ENCODE measurements at regions not wholly inside any gene's neighbourhood (a gene's known extent, or its start where the extent isn't known, plus 50 kb on each side); places are given as distances from the start of the nearest gene placed in this dataset.

DNA sequence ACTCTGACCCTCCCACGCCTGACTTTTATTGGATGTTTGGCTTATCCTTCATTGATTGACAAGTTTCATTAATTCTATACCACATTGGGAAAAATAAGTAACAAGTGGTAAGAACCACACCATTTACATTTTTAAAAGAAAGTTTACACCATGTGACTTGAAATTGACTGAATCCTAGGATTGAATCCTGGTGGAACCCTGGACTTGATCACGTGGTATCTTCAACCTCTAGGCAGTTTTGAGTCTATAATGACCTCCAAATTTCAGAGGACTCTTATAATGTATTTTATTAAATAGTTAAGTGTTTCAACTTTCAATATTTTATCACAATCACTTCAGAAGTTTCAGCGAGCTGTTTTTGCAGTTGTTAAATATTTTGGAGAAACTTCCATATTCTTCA lies 172.0 kb downstream of the SLC6A15 start:
- H3K27ac ChIP-seq: no peak overlapping the region
- no peak for DNase-seq (ENCODE audit: low spot score)
- no peaks in the 10 kb centered on the region for H3K36me3 ChIP-seq
- no peaks in the 10 kb centered on the region for H3K4me1 ChIP-seq
- no peaks in the 10 kb centered on the region for H3K27me3 ChIP-seq
- H2AFZ ChIP-seq (replicated peaks): no peak overlapping the region
- Mint-ChIP-seq H3K4me3 (no peak overlapping the region), H3K9me3 (no peaks in the 10 kb centered on the region), H3K4me1 (no peaks in the 10 kb centered on the region), H3K27ac (no peak overlapping the region), H3K36me3 (no peaks in the 10 kb centered on the region), H3K27me3 (ENCODE audit: insufficient read depth, low read depth) (no peaks in the 10 kb centered on the region)
- no peak overlapping the region for H3K9ac ChIP-seq
- TF ChIP-seq EZH2phosphoT487 (IDR thresholded peaks at IDR 0.05): no peak
- no peak for TF ChIP-seq CTCF (IDR thresholded peaks at IDR 0.05)
- TF ChIP-seq EZH2 (IDR thresholded peaks at IDR 0.05): no peak
- H3K9me3 ChIP-seq (ENCODE audit: low read depth): no peaks in the 10 kb centered on the region
- no peaks in the 10 kb centered on the region for H3K79me2 ChIP-seq (ENCODE audit: low read depth)
- H3F3A ChIP-seq (ENCODE audit: low read depth): no peaks in the 10 kb centered on the region
- H4K20me1 ChIP-seq (ENCODE audit: low read depth): no peaks in the 10 kb centered on the region
- H3K4me2 ChIP-seq: no peak overlapping the region
- no peak overlapping the region for H3K4me3 ChIP-seq

DNA sequence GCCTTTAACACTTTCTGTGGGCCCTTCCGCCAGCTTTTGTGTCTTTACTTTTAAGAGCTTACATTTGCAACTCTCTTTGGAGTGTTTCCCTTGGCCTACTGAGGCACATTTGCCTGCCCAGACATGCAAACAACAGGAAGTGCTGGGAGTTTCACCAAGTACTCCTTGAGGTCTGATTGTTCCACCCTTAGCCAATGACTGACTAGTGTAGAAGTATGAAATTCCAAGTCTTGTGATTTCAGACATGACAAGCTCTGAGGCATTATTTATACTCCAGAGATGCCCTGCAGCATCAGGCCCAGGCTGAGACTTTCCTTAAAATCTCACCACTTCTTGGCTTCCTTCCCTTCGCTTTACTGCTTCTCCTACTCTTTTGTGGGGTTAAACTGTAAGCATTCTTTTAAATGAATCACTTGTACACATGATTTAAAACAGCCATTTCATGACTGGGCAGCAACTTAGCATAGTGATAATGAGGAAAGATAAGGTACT lies 174.1 kb downstream of the SLC6A15 start:
- H3K4me2 ChIP-seq: no peak overlapping the region
- no peaks in the 10 kb centered on the region for H3K36me3 ChIP-seq
- no peak overlapping the region for H3K4me3 Mint-ChIP-seq
- no peaks in the 10 kb centered on the region for H3K27me3 ChIP-seq
- H3K4me3 ChIP-seq: no peak overlapping the region
- H3K4me1 ChIP-seq: no peaks in the 10 kb centered on the region
- no peak overlapping the region for H3K9ac ChIP-seq
- peak overlapping the region; percentile 70 for H2AFZ ChIP-seq (replicated peaks)
- no peaks in the 10 kb centered on the region for H3K9me3 ChIP-seq (ENCODE audit: low read depth)
- H3K27ac ChIP-seq: no peak overlapping the region
- no peak for DNase-seq (ENCODE audit: low spot score)
- no peaks in the 10 kb centered on the region for H3K9me3 Mint-ChIP-seq
- no peak for TF ChIP-seq EZH2phosphoT487 (IDR thresholded peaks at IDR 0.05)
- TF ChIP-seq CTCF (IDR thresholded peaks at IDR 0.05): no peak
- TF ChIP-seq EZH2 (IDR thresholded peaks at IDR 0.05): no peak
- no peaks in the 10 kb centered on the region for H3K36me3 Mint-ChIP-seq
- no peaks in the 10 kb centered on the region for H3F3A ChIP-seq (ENCODE audit: low read depth)
- H3K4me1 Mint-ChIP-seq: no peaks in the 10 kb centered on the region
- H3K27me3 Mint-ChIP-seq (ENCODE audit: insufficient read depth, low read depth): no peaks in the 10 kb centered on the region
- H3K27ac Mint-ChIP-seq: no peak overlapping the region
- no peaks in the 10 kb centered on the region for H4K20me1 ChIP-seq (ENCODE audit: low read depth)
- no peaks in the 10 kb centered on the region for H3K79me2 ChIP-seq (ENCODE audit: low read depth)

DNA sequence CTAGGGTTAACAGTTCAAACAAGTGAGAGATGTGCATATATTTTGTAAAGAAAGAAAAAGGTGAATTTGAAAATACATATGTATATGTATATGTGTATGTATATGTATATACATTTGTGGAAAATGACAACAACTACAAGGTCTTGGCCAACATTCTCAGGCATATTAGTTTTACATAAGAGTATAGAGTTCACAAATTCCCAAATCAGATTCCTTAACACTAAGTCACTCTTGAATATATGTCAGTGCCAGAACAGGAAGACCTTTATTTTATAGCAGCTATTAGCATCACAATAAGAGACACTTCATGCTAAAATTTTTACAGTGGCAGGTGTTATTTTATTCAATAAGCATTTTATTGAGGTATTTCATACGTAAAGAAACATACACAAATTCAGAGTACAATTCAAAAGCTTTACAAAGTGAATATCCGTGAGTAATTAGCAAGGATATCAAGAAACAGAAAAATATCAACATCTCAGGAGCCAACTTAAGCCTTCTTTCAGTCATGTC lies 179.7 kb downstream of the SLC6A15 start:
- Histone ChIP-seq H3F3A (ENCODE audit: low read depth) (no peaks in the 10 kb centered on the region), H2AFZ (replicated peaks) (no peak overlapping the region), H3K27me3 (no peaks in the 10 kb centered on the region), H3K9me3 (ENCODE audit: low read depth) (no peaks in the 10 kb centered on the region), H3K4me1 (peaks cover 8% of the 10 kb centered on the region), H3K27ac (no peak overlapping the region), H3K4me2 (no peak overlapping the region), H4K20me1 (ENCODE audit: low read depth) (no peaks in the 10 kb centered on the region), H3K4me3 (no peak overlapping the region), H3K9ac (no peak overlapping the region), H3K36me3 (no peaks in the 10 kb centered on the region), H3K79me2 (ENCODE audit: low read depth) (no peaks in the 10 kb centered on the region)
- Mint-ChIP-seq H3K36me3 (no peaks in the 10 kb centered on the region), H3K4me3 (no peak overlapping the region), H3K4me1 (peaks cover 16% of the 10 kb centered on the region), H3K27me3 (ENCODE audit: insufficient read depth, low read depth) (peaks cover 3% of the 10 kb centered on the region), H3K9me3 (no peaks in the 10 kb centered on the region), H3K27ac (no peak overlapping the region)
- DNase-seq (ENCODE audit: low spot score): no peak
- TF ChIP-seq CTCF (IDR thresholded peaks at IDR 0.05) (no peak), EZH2 (IDR thresholded peaks at IDR 0.05) (no peak), EZH2phosphoT487 (IDR thresholded peaks at IDR 0.05) (no peak)

Measured in neural progenitor cell (in vitro differentiated cells).